Renal cortical epithelial cell (primary cell): ENCODE measurements at regions not wholly inside any gene's neighbourhood (a gene's known extent, or its start where the extent isn't known, plus 50 kb on each side); places are given as distances from the start of the nearest gene placed in this dataset.

ENCODE experiments used
- DNase-seq: peaks from one replicate; pipeline ENCODE4 v3.0.0-alpha.2; 2011; ENCODE audit warnings: low read depth

- DNase-seq, result no peak
These were observed 304.9 kb upstream of the TCF21 start for GRCh38 chr6:133583907-133584427.

- DNase-seq, result peak; percentile 34
These were observed 304.1 kb upstream of the TCF21 start for GRCh38 chr6:133584823-133585222.

- no peak for DNase-seq
These were observed 302.9 kb upstream of the TCF21 start for GRCh38 chr6:133585978-133586377.

- no peak for DNase-seq
These were observed 301.3 kb upstream of the TCF21 start for GRCh38 chr6:133587546-133588160.

- DNase-seq, result peak; percentile 57
These were observed 298.7 kb upstream of the TCF21 start for GRCh38 chr6:133590196-133590595.

- peak; percentile 28 for DNase-seq
These were observed 298.1 kb upstream of the TCF21 start for GRCh38 chr6:133590814-133591213.

GRCh38 chr6:133591275-133591674 lies 297.6 kb upstream of the TCF21 start:
- no peak for DNase-seq

- DNase-seq, result no peak
These were observed 294.2 kb upstream of the TCF21 start for GRCh38 chr6:133594652-133595110.

- no peak for DNase-seq
These were observed 293.7 kb upstream of the TCF21 start for GRCh38 chr6:133595111-133595761.

GRCh38 chr6:133606852-133607251 lies 282.1 kb upstream of the TCF21 start:
- no peak for DNase-seq

GRCh38 chr6:133608620-133609019 lies 280.3 kb upstream of the TCF21 start:
- no peak for DNase-seq

- peak; percentile 100 for DNase-seq
These were observed 279.3 kb upstream of the TCF21 start for GRCh38 chr6:133609415-133610226.

GRCh38 chr6:133610227-133610840 lies 278.6 kb upstream of the TCF21 start:
- DNase-seq, result peak; percentile 57

GRCh38 chr6:133610971-133611370 lies 277.9 kb upstream of the TCF21 start:
- no peak for DNase-seq

- DNase-seq, result no peak
These were observed 276.5 kb upstream of the TCF21 start for GRCh38 chr6:133612459-133612858.

- DNase-seq, result peak; percentile 73
These were observed 275.7 kb upstream of the TCF21 start for GRCh38 chr6:133613211-133613610.

- DNase-seq, result no peak
These were observed 267.2 kb upstream of the TCF21 start for GRCh38 chr6:133621751-133622150.

GRCh38 chr6:133623065-133623464 lies 265.8 kb upstream of the TCF21 start:
- DNase-seq, result peak; percentile 48

- no peak for DNase-seq
These were observed 265.3 kb upstream of the TCF21 start for GRCh38 chr6:133623621-133624020.

- no peak for DNase-seq
These were observed 262.7 kb upstream of the TCF21 start for GRCh38 chr6:133626096-133626666.

- no peak for DNase-seq
These were observed 258.9 kb upstream of the TCF21 start for GRCh38 chr6:133629970-133630369.

GRCh38 chr6:133630651-133631050 lies 258.3 kb upstream of the TCF21 start:
- peak; percentile 75 for DNase-seq
